Thyroid gland (tissue), 4 donors: ENCODE measurements at regions not wholly inside any gene's neighbourhood (a gene's known extent, or its start where the extent isn't known, plus 50 kb on each side); places are given as distances from the start of the nearest gene placed in this dataset.
A peak's percentile ranks its signal among the peaks of the same experiment; 100 is the strongest.

Source experiments
- DNase-seq, 2 donors: peaks; one replicate each; pipeline ENCODE4 v3.0.0-alpha.2; 2019
- H3K27ac ChIP-seq, 3 donors: fragments of 200-600 bp; sonication (generic); 1 replicate in 2 of 3; 2 replicates in 1 of 3; pipeline ENCODE4 v1.5.1; 2016 to 2019; ENCODE audit warnings: mild to moderate bottlenecking in 1 of 3, moderate library complexity in 1 of 3
- H3K27me3 ChIP-seq: fragments of 200-600 bp; sonication (generic); one replicate; pipeline ENCODE4 v1.5.1; 2019
- H3K36me3 ChIP-seq, 2 donors: fragments of 200-600 bp; sonication (generic); one replicate each; pipeline ENCODE4 v1.5.1; 2016 to 2019
- H3K4me1 ChIP-seq, 2 donors: fragments of 200-600 bp; sonication (generic); one replicate each; pipeline ENCODE4 v1.5.1; 2017 to 2019
- H3K4me3 ChIP-seq, 3 donors: fragments of 200-600 bp; sonication (generic); replicated peaks in 1 of 3; 1 replicate in 2 of 3; 2 replicates in 1 of 3; pipeline ENCODE4 v1.5.1; 2016; ENCODE audit warnings: mild to moderate bottlenecking in 1 of 3
- H3K9me3 ChIP-seq: fragments of 200-600 bp; sonication (generic); one replicate; pipeline ENCODE4 v1.5.1; 2017
- CTCF ChIP-seq, 6 experiments: fragments of 200-600 bp in 3 of 6; fragments of 450-650 bp in 3 of 6; sonication (generic) in 3 of 6; IDR thresholded peaks; one replicate each; pipeline ENCODE4 v1.5.1; 2016 to 2019; ENCODE audit warnings: antibody characterized with exemption in 6 of 6, mild to moderate bottlenecking in 2 of 6, inconsistent platforms in 1 of 6, moderate library complexity in 1 of 6
- POLR2A ChIP-seq, 2 donors: fragments of 450-650 bp; IDR thresholded peaks; one replicate each; pipeline ENCODE4 v1.6.1; 2017; ENCODE audit warnings: antibody characterized with exemption in 2 of 2, mild to moderate bottlenecking in 2 of 2, moderate library complexity in 1 of 2
- WGBS, 2 donors: methylation state at CpG; one replicate each; pipeline ENCODE4 v1.1.5; 2017; 5-methylcytosine and 5-hydroxymethylcytosine counted together
- intact Hi-C: fragments of 100-400 bp; cut with DNase I; formaldehyde crosslinking; loops from one replicate; pipeline ENCODE4 v1.15.1; 2023

- 61 to 69% methylated on average over 14 to 15 of the region's 15 CpGs for WGBS, 2 donors
- intact Hi-C loops = no loop called here
- DNase-seq = no peak
- TF ChIP-seq CTCF (IDR thresholded peaks at IDR 0.05) (no peak), POLR2A (IDR thresholded peaks at IDR 0.05) (no peak)
- Histone ChIP-seq H3K36me3 (no peaks in the 10 kb centered on the region), H3K27me3 (no peaks in the 10 kb centered on the region), H3K9me3 (no peaks in the 10 kb centered on the region), H3K4me3 (no peak overlapping the region), H3K4me1 (no peaks in the 10 kb centered on the region), H3K27ac (no peak overlapping the region)
These were observed 144.4 kb upstream of the RADX start for GRCh38 chrX:106467422-106467821.

DNA sequence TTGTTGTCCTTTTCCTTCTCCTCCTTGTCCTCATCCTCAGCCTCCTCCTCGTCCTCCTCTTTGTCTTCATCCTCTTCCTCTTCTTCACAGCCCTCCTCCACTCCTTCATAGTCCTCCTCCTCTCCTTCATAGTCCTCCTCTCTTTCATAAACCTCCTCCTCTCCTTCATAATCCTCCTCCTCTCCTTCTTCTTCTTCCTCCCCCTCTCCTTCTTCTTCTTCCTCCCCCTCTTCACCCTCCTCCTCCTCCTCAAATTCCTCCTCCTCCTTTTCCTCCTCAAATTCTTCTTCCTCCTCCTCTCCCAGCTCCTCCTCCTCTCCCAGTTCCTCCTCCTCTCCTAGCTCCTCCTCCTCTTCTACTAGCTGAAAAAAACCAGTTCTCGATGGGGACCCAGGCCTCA, 143.8 kb upstream of the RADX start:
- Histone ChIP-seq H3K4me1 (no peaks in the 10 kb centered on the region), H3K9me3 (no peaks in the 10 kb centered on the region), H3K27me3 (no peaks in the 10 kb centered on the region), H3K27ac (no peak overlapping the region), H3K4me3 (no peak overlapping the region), H3K36me3 (no peaks in the 10 kb centered on the region)
- TF ChIP-seq POLR2A (IDR thresholded peaks at IDR 0.05) (no peak), CTCF (IDR thresholded peaks at IDR 0.05) (no peak)
- 85 to 87% methylated on average over 2 of the region's 2 CpGs for WGBS, 2 donors
- intact Hi-C loops = no loop called here
- no peak for DNase-seq

DNA sequence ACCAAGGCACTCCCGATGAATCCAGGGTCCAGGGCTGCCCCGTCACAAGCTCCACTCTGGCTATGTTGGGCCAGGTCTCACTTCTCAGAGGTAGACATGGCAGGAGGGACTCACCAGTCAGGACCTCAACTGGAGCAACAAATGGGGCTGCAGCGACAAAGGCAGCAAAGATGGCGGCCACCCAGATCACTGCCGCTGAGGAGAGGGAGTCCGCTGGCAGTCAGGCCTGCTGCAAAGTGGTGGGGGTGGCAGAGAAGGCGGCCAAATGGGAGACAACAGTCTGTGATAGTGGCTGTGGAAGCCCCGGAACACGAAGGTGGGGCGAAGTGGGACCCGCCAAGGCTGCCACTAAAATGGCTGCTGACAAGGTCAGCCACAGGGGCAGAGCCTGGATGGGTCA, 143.3 kb upstream of the RADX start:
- H3K9me3 ChIP-seq = no peaks in the 10 kb centered on the region
- no peak overlapping the region for H3K4me3 ChIP-seq
- no peak overlapping the region for H3K27ac ChIP-seq
- TF ChIP-seq CTCF (IDR thresholded peaks at IDR 0.05) (no peak), POLR2A (IDR thresholded peaks at IDR 0.05) (no peak)
- no peaks in the 10 kb centered on the region for H3K27me3 ChIP-seq
- no peaks in the 10 kb centered on the region for H3K4me1 ChIP-seq
- no peak for DNase-seq
- WGBS, 2 donors = 96% methylated on average over 7 to 8 of the region's 11 CpGs
- intact Hi-C loops = no loop called here
- H3K36me3 ChIP-seq = no peaks in the 10 kb centered on the region

GRCh38 chrX:106479920-106480319, 131.9 kb upstream of the RADX start:
- H3K27me3 ChIP-seq = no peaks in the 10 kb centered on the region
- TF ChIP-seq CTCF (IDR thresholded peaks at IDR 0.05) (no peak), POLR2A (IDR thresholded peaks at IDR 0.05) (no peak)
- 79 to 84% methylated on average over 3 of the region's 3 CpGs for WGBS, 2 donors
- intact Hi-C loops = loop anchor here (10.0 kb wide), 1 partner anchor 315 kb away; no protein-coding TSS in a partner anchor
- no peak overlapping the region for H3K4me3 ChIP-seq
- DNase-seq = no peak
- H3K27ac ChIP-seq = no peak overlapping the region
- H3K9me3 ChIP-seq = no peaks in the 10 kb centered on the region
- H3K4me1 ChIP-seq = no peaks in the 10 kb centered on the region
- H3K36me3 ChIP-seq = no peaks in the 10 kb centered on the region

GRCh38 chrX:106481341-106481740, 130.4 kb upstream of the RADX start:
- H3K27me3 ChIP-seq = no peaks in the 10 kb centered on the region
- H3K27ac ChIP-seq = no peak overlapping the region
- H3K9me3 ChIP-seq = no peaks in the 10 kb centered on the region
- peak; percentile 25 to 29 for DNase-seq
- TF ChIP-seq CTCF (IDR thresholded peaks at IDR 0.05) = peak; percentile 36 to 78 (median 64)
- no peak for TF ChIP-seq POLR2A (IDR thresholded peaks at IDR 0.05)
- 0 to 9% methylated on average over 1 of the region's 1 CpG for WGBS, 2 donors
- no peak overlapping the region for H3K4me3 ChIP-seq
- H3K4me1 ChIP-seq = no peaks in the 10 kb centered on the region
- intact Hi-C loops = loop anchor here (10.0 kb wide), 1 partner anchor 313 kb away; no protein-coding TSS in a partner anchor
- no peaks in the 10 kb centered on the region for H3K36me3 ChIP-seq
